K562 (cell line): ENCODE measurements at regions not wholly inside any gene's neighbourhood (a gene's known extent, or its start where the extent isn't known, plus 50 kb on each side); places are given as distances from the start of the nearest gene placed in this dataset.
A peak's percentile ranks its signal among the peaks of the same experiment; 100 is the strongest.

Source experiments
- ARID4B ChIP-seq: sonication (generic); formaldehyde crosslinking; IDR thresholded peaks from 2 replicates; pipeline ENCODE4 v1.8.0; 2022; ENCODE audit warnings: mild to moderate bottlenecking, missing genetic modification reagents
- FOXM1 ChIP-seq, 2 experiments: fragments of 450-650 bp in 1 of 2; sonication (generic) in 1 of 2; formaldehyde crosslinking in 1 of 2; IDR thresholded peaks; 2 replicates each; pipeline versions ENCODE4 v1.6.1 to v1.9.0; 2017 to 2022; ENCODE audit warnings: low read depth in 2 of 2, mild to moderate bottlenecking in 2 of 2, missing genetic modification reagents in 1 of 2, moderate library complexity in 1 of 2
- KDM4B ChIP-seq, 2 experiments: fragments of 450-650 bp in 1 of 2; sonication (generic) in 1 of 2; IDR thresholded peaks; 2 replicates each; pipeline ENCODE4 v1.6.1; 2016 to 2017; ENCODE audit warnings: borderline replicate concordance in 2 of 2, antibody characterized with exemption in 1 of 2, low read depth in 1 of 2, mild to moderate bottlenecking in 1 of 2
- MBD2 ChIP-seq: sonication (generic); IDR thresholded peaks from 2 replicates; pipeline ENCODE4 v1.6.1; 2016; ENCODE audit warnings: low read depth, borderline replicate concordance
- POLR2AphosphoS2 ChIP-seq: IDR thresholded peaks from 2 replicates; pipeline ENCODE4 v1.6.1; 2012; ENCODE audit warnings: low read length, improper control_type of control experiment
- PTRF ChIP-seq: fragments of 450-650 bp; IDR thresholded peaks from 2 replicates; pipeline ENCODE4 v1.6.1; 2016; ENCODE audit warnings: mild to moderate bottlenecking, missing genetic modification characterization, missing compliant biosample characterization
- RNF2 ChIP-seq: sonication (generic); IDR thresholded peaks from 2 replicates; pipeline ENCODE4 v1.6.1; 2016
- TAF9B ChIP-seq: fragments of 450-650 bp; IDR thresholded peaks from 2 replicates; pipeline ENCODE4 v1.6.1; 2018; ENCODE audit warnings: mild to moderate bottlenecking; ENCODE audit not compliant: partially characterized antibody
- VEZF1 ChIP-seq: fragments of 200-800 bp; sonication (Bioruptor generic); IDR thresholded peaks from 2 replicates; pipeline ENCODE4 v1.6.1; 2017; ENCODE audit warnings: missing genetic modification characterization, missing compliant biosample characterization
- ZFX ChIP-seq: sonication (generic); formaldehyde crosslinking; IDR thresholded peaks from 2 replicates; pipeline ENCODE4 v1.8.0; 2022; ENCODE audit warnings: mild to moderate bottlenecking, missing genetic modification reagents, moderate library complexity
- ZNF184 ChIP-seq: sonication (generic); formaldehyde crosslinking; IDR thresholded peaks from 2 replicates; pipeline ENCODE4 v1.5.0; 2020; ENCODE audit warnings: missing genetic modification reagents
- TF ChIP-seq, protein P1 (sequence below): sonication (generic); formaldehyde crosslinking; IDR thresholded peaks from 2 replicates; pipeline ENCODE4 v1.8.0; 2022; ENCODE audit warnings: mild to moderate bottlenecking, missing genetic modification reagents, borderline replicate concordance

DNA sequence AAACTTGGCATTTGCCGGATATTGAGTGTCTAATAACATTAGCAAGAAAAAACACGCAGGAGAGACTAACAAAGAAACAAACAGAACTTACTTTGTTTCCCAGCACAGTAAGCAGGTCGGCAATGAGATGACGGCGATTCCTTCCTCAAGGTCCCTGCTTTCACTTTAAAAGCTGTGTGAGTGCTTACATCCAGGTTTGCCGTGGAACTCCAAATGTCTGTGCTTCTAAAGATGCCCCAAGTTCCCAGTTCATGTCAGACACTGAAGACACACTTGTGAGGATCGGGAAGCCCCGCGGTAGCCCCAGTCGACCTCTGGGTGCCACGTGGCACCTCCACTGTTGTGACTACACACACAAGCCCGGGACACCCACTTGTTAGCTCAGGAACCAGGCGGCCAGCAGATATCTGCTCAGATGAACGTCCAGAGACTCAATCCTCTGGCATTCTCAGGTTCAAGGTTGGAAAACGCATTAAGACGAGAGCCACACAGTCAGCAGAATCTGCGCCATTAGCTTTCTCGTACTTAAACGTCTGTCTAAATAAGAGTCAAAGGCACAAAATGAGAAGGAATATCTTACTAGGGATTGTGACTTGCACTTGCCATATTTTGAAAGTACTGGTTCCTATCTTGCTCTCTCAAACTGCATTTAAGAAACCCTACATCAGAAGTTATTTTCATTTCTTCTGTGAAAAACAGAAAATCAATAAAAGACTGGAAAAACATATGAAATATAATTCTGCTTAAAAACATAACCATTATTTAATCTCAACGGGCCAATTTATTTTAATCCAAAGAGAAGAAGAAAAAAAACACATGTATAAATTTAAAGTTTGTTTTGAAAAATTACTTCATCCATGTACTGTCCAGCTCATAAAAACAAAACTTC is 207.6 kb upstream of the KLF14 start (continued):
- TF ChIP-seq RNF2 (0 out of 2 replicates have a peak, but pooled peaks have one; percentile 23), POLR2AphosphoS2 (no peak), ZNF184 (CRISPR knock-in tag) (no peak), KDM4B (IDR thresholded peaks at IDR 0.05; ENCODE audit: borderline replicate concordance in 2 of 2, low read depth in 1 of 2) (0 out of 4 replicates have a peak, but pooled peaks of 1 of the 2 experiments have one; percentile 31), MBD2 (0 out of 2 replicates have a peak, but pooled peaks have one; percentile 36), VEZF1 (no peak), PTRF (tag) (no peak), ZFX (CRISPR knock-in tag) (peak; percentile 38; the same call in 1 of the 2 replicates), ARID4B (0 out of 2 replicates have a peak, but pooled peaks have one; percentile 55), TAF9B (peak; percentile 59), FOXM1 (IDR thresholded peaks at IDR 0.05; ENCODE audit: low read depth) (peak; percentile 12; the same call in 1 of the 2 replicates), FOXM1 (CRISPR knock-in tag; IDR thresholded peaks at IDR 0.05; ENCODE audit: low read depth) (no peak)
- TF ChIP-seq, protein P1, sequence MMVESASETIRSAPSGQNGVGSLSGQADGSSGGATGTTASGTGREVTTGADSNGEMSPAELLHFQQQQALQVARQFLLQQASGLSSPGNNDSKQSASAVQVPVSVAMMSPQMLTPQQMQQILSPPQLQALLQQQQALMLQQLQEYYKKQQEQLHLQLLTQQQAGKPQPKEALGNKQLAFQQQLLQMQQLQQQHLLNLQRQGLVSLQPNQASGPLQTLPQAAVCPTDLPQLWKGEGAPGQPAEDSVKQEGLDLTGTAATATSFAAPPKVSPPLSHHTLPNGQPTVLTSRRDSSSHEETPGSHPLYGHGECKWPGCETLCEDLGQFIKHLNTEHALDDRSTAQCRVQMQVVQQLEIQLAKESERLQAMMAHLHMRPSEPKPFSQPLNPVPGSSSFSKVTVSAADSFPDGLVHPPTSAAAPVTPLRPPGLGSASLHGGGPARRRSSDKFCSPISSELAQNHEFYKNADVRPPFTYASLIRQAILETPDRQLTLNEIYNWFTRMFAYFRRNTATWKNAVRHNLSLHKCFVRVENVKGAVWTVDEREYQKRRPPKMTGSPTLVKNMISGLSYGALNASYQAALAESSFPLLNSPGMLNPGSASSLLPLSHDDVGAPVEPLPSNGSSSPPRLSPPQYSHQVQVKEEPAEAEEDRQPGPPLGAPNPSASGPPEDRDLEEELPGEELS (CRISPR knock-in tag) = 0 out of 2 replicates have a peak, but pooled peaks have one; percentile 75
